ENCODE measurements at regions not wholly inside any gene's neighbourhood (a gene's known extent, or its start where the extent isn't known, plus 50 kb on each side); places are given as distances from the start of the nearest gene placed in this dataset.

GRCh38 chr3:139234491-139234890 lies 109.3 kb upstream of the MRPS22 start:
- Histone ChIP-seq H3K4me1 (ENCODE audit: control insufficient read depth in 2 of 2, insufficient read depth in 2 of 2, low read length in 2 of 2) (no peaks in the 10 kb centered on the region), H3K9ac (ENCODE audit: low read length) (no peak overlapping the region), H3K27me3 (replicated peaks in 1 of 4; ENCODE audit: control extremely low read depth in 1 of 4, control insufficient read depth in 3 of 4, insufficient read depth in 4 of 4, low read length in 3 of 4) (no peaks in the 10 kb centered on the region), H3K27ac (ENCODE audit: low read length in 2 of 2) (no peak overlapping the region), H4K20me1 (ENCODE audit: control insufficient read depth, insufficient read depth, low read length, poor library complexity, severe bottlenecking) (no peaks in the 10 kb centered on the region), H3K4me2 (replicated peaks; ENCODE audit: low read depth, low read length, poor library complexity, severe bottlenecking) (no peak overlapping the region), H3K4me3 (ENCODE audit: control extremely low read depth in 1 of 5, extremely low read depth in 1 of 5, insufficient read depth in 1 of 5, low read depth in 2 of 5, low read length in 4 of 5) (no peak overlapping the region), H3K79me2 (ENCODE audit: control insufficient read depth, insufficient read depth, low read length) (no peaks in the 10 kb centered on the region), H3K36me3 (replicated peaks in 1 of 2; ENCODE audit: control extremely low read depth in 1 of 2, control insufficient read depth in 1 of 2, extremely low read depth in 1 of 2, insufficient read depth in 2 of 2, low read length in 1 of 2) (no peaks in the 10 kb centered on the region), H2AFZ (ENCODE audit: insufficient read depth, low read depth, low read length, poor library complexity, severe bottlenecking) (no peak overlapping the region), H3K9me3 (ENCODE audit: control extremely low read depth in 1 of 3, control insufficient read depth in 2 of 3, insufficient read depth in 1 of 3, low read length in 2 of 3) (no peaks in the 10 kb centered on the region)
- ChIA-PET CTCF (interaction anchor here (0.6 kb wide), 1 partner anchor 314 kb away, joined by 3 read pairs; no protein-coding TSS in a partner anchor), POLR2A (no interaction called here)
- intact Hi-C loops (cut with micrococcal nuclease) = no loop called here
- no peaks in the 10 kb centered on the region for H3K9me3 Mint-ChIP-seq (ENCODE audit: insufficient read depth)
- no peak for DNase-seq
- H3K27me3 Mint-ChIP-seq = peaks cover 9% of the 10 kb centered on the region
- no peak for ATAC-seq (ENCODE audit: low read depth)
- H3K4me1 Mint-ChIP-seq = no peaks in the 10 kb centered on the region
- WGBS (ENCODE audit: insufficient coverage) = no CpG with 5 or more reads among the region's 3 CpGs
- H3K27ac Mint-ChIP-seq = no peak overlapping the region
- no peak overlapping the region for H3K4me3 Mint-ChIP-seq
- TF ChIP-seq, protein P1, sequence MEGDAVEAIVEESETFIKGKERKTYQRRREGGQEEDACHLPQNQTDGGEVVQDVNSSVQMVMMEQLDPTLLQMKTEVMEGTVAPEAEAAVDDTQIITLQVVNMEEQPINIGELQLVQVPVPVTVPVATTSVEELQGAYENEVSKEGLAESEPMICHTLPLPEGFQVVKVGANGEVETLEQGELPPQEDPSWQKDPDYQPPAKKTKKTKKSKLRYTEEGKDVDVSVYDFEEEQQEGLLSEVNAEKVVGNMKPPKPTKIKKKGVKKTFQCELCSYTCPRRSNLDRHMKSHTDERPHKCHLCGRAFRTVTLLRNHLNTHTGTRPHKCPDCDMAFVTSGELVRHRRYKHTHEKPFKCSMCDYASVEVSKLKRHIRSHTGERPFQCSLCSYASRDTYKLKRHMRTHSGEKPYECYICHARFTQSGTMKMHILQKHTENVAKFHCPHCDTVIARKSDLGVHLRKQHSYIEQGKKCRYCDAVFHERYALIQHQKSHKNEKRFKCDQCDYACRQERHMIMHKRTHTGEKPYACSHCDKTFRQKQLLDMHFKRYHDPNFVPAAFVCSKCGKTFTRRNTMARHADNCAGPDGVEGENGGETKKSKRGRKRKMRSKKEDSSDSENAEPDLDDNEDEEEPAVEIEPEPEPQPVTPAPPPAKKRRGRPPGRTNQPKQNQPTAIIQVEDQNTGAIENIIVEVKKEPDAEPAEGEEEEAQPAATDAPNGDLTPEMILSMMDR (IDR thresholded peaks at IDR 0.05) = no peak
- no peak for TF ChIP-seq EZH2 (IDR thresholded peaks at IDR 0.05; ENCODE audit: borderline replicate concordance, insufficient read depth, low read depth, low read length, poor library complexity, severe bottlenecking)

GRCh38 chr3:139235192-139235591 lies 108.6 kb upstream of the MRPS22 start:
- no peaks in the 10 kb centered on the region for H3K27me3 ChIP-seq (replicated peaks in 1 of 4; ENCODE audit: control extremely low read depth in 1 of 4, control insufficient read depth in 3 of 4, insufficient read depth in 4 of 4, low read length in 3 of 4)
- Mint-ChIP-seq H3K4me3 (no peak overlapping the region), H3K27me3 (peaks cover 9% of the 10 kb centered on the region), H3K9me3 (ENCODE audit: insufficient read depth) (no peaks in the 10 kb centered on the region), H3K4me1 (no peaks in the 10 kb centered on the region), H3K27ac (no peak overlapping the region)
- ATAC-seq (ENCODE audit: low read depth) = no peak
- no peak overlapping the region for H3K4me2 ChIP-seq (replicated peaks; ENCODE audit: low read depth, low read length, poor library complexity, severe bottlenecking)
- POLR2A ChIA-PET = no interaction called here
- no peaks in the 10 kb centered on the region for H3K9me3 ChIP-seq (ENCODE audit: control extremely low read depth in 1 of 3, control insufficient read depth in 2 of 3, insufficient read depth in 1 of 3, low read length in 2 of 3)
- DNase-seq = no peak
- H3K4me1 ChIP-seq (ENCODE audit: control insufficient read depth in 2 of 2, insufficient read depth in 2 of 2, low read length in 2 of 2) = no peaks in the 10 kb centered on the region
- intact Hi-C loops (cut with micrococcal nuclease) = no loop called here
- no peak overlapping the region for H2AFZ ChIP-seq (ENCODE audit: insufficient read depth, low read depth, low read length, poor library complexity, severe bottlenecking)
- WGBS (ENCODE audit: insufficient coverage) = 88% methylated on average over 1 of the region's 1 CpG
- H3K36me3 ChIP-seq (replicated peaks in 1 of 2; ENCODE audit: control extremely low read depth in 1 of 2, control insufficient read depth in 1 of 2, extremely low read depth in 1 of 2, insufficient read depth in 2 of 2, low read length in 1 of 2) = no peaks in the 10 kb centered on the region
- no peaks in the 10 kb centered on the region for H3K79me2 ChIP-seq (ENCODE audit: control insufficient read depth, insufficient read depth, low read length)
- H4K20me1 ChIP-seq (ENCODE audit: control insufficient read depth, insufficient read depth, low read length, poor library complexity, severe bottlenecking) = no peaks in the 10 kb centered on the region
- H3K9ac ChIP-seq (ENCODE audit: low read length) = no peak overlapping the region
- no peak overlapping the region for H3K27ac ChIP-seq (ENCODE audit: low read length in 2 of 2)
- TF ChIP-seq, protein P1 (IDR thresholded peaks at IDR 0.05) = no peak
- no peak for TF ChIP-seq EZH2 (IDR thresholded peaks at IDR 0.05; ENCODE audit: borderline replicate concordance, insufficient read depth, low read depth, low read length, poor library complexity, severe bottlenecking)
- CTCF ChIA-PET = no interaction called here
- H3K4me3 ChIP-seq (ENCODE audit: control extremely low read depth in 1 of 5, extremely low read depth in 1 of 5, insufficient read depth in 1 of 5, low read depth in 2 of 5, low read length in 4 of 5) = no peak overlapping the region

All from B cell (primary cell).